ENCODE measurements at regions not wholly inside any gene's neighbourhood (a gene's known extent, or its start where the extent isn't known, plus 50 kb on each side); places are given as distances from the start of the nearest gene placed in this dataset.
A peak's percentile ranks its signal among the peaks of the same experiment; 100 is the strongest.
"Not testable (repeated sequence)": the region's sequence is repeated elsewhere in the genome, so short reads cannot be mapped to it uniquely, and the experiment has no call there.

- DNase-seq, result no peak
- Histone ChIP-seq H3K4me3 (ENCODE audit: low read length in 3 of 3) (no peak overlapping the region), H3K4me1 (ENCODE audit: control insufficient read depth in 2 of 3, insufficient read depth in 2 of 3, low read depth in 1 of 3, low read length in 3 of 3) (no peaks in the 10 kb centered on the region), H3K27me3 (ENCODE audit: control insufficient read depth, insufficient read depth, low read length) (no peaks in the 10 kb centered on the region), H3K9ac (ENCODE audit: low read length in 3 of 3) (no peak overlapping the region), H3K27ac (ENCODE audit: low read depth in 2 of 2, low read length in 2 of 2) (no peak overlapping the region), H3K36me3 (ENCODE audit: control insufficient read depth in 2 of 3, insufficient read depth in 3 of 3, low read length in 3 of 3) (no peaks in the 10 kb centered on the region), H3K9me3 (ENCODE audit: control insufficient read depth in 2 of 3, insufficient read depth in 1 of 3, low read length in 3 of 3) (no peaks in the 10 kb centered on the region)
- FAIRE-seq, result no peak
- intact Hi-C loops (cut with DNase I), result no loop called here
- no peak for TF ChIP-seq CTCF (IDR thresholded peaks at IDR 0.05; ENCODE audit: borderline replicate concordance, extremely low read depth, insufficient read depth)
Observed at GRCh38 chr11:134943544-134943943, 531.5 kb upstream of the B3GAT1 start.

GRCh38 chr11:134942681-134943080, 530.6 kb upstream of the B3GAT1 start:
- Histone ChIP-seq H3K4me3 (ENCODE audit: low read length in 3 of 3) (no peak overlapping the region), H3K4me1 (ENCODE audit: control insufficient read depth in 2 of 3, insufficient read depth in 2 of 3, low read depth in 1 of 3, low read length in 3 of 3) (no peaks in the 10 kb centered on the region), H3K27me3 (ENCODE audit: control insufficient read depth, insufficient read depth, low read length) (no peaks in the 10 kb centered on the region), H3K9me3 (ENCODE audit: control insufficient read depth in 2 of 3, insufficient read depth in 1 of 3, low read length in 3 of 3) (no peaks in the 10 kb centered on the region), H3K36me3 (ENCODE audit: control insufficient read depth in 2 of 3, insufficient read depth in 3 of 3, low read length in 3 of 3) (no peaks in the 10 kb centered on the region), H3K27ac (ENCODE audit: low read depth in 2 of 2, low read length in 2 of 2) (no peak overlapping the region), H3K9ac (ENCODE audit: low read length in 3 of 3) (no peak overlapping the region)
- FAIRE-seq (no peak), DNase-seq (no peak)
- intact Hi-C loops (cut with DNase I), result no loop called here
- TF ChIP-seq CTCF (IDR thresholded peaks at IDR 0.05; ENCODE audit: borderline replicate concordance, extremely low read depth, insufficient read depth), result no peak

GRCh38 chr11:134941936-134942600, 530.0 kb upstream of the B3GAT1 start:
- H3K27ac ChIP-seq (ENCODE audit: low read depth in 2 of 2, low read length in 2 of 2); H3K27me3 ChIP-seq (ENCODE audit: control insufficient read depth, insufficient read depth, low read length); intact Hi-C loops (cut with DNase I); H3K4me3 ChIP-seq (ENCODE audit: low read length in 3 of 3); H3K9ac ChIP-seq (ENCODE audit: low read length in 3 of 3); H3K4me1 ChIP-seq (ENCODE audit: control insufficient read depth in 2 of 3, insufficient read depth in 2 of 3, low read depth in 1 of 3, low read length in 3 of 3); H3K36me3 ChIP-seq (ENCODE audit: control insufficient read depth in 2 of 3, insufficient read depth in 3 of 3, low read length in 3 of 3); FAIRE-seq; H3K9me3 ChIP-seq (ENCODE audit: control insufficient read depth in 2 of 3, insufficient read depth in 1 of 3, low read length in 3 of 3): not testable (repeated sequence)
- peak in 3 of 5 donors; percentile 28 to 45 (median 35) for DNase-seq

- intact Hi-C loops (cut with DNase I), result no loop called here
- Histone ChIP-seq H3K27ac (ENCODE audit: low read depth in 2 of 2, low read length in 2 of 2) (no peak overlapping the region), H3K9ac (ENCODE audit: low read length in 3 of 3) (no peak overlapping the region), H3K4me1 (ENCODE audit: control insufficient read depth in 2 of 3, insufficient read depth in 2 of 3, low read depth in 1 of 3, low read length in 3 of 3) (no peaks in the 10 kb centered on the region), H3K36me3 (ENCODE audit: control insufficient read depth in 2 of 3, insufficient read depth in 3 of 3, low read length in 3 of 3) (no peaks in the 10 kb centered on the region), H3K27me3 (ENCODE audit: control insufficient read depth, insufficient read depth, low read length) (no peaks in the 10 kb centered on the region), H3K4me3 (ENCODE audit: low read length in 3 of 3) (no peak overlapping the region), H3K9me3 (ENCODE audit: control insufficient read depth in 2 of 3, insufficient read depth in 1 of 3, low read length in 3 of 3) (no peaks in the 10 kb centered on the region)
- FAIRE-seq (no peak), DNase-seq (no peak)
- TF ChIP-seq CTCF (IDR thresholded peaks at IDR 0.05; ENCODE audit: borderline replicate concordance, extremely low read depth, insufficient read depth), result no peak
Observed at GRCh38 chr11:134941326-134941725, 529.3 kb upstream of the B3GAT1 start.
